Right kidney (tissue), 1 donor: ENCODE measurements at regions not wholly inside any gene's neighbourhood (a gene's known extent, or its start where the extent isn't known, plus 50 kb on each side); places are given as distances from the start of the nearest gene placed in this dataset.

Experiments used
- DNase-seq: peaks from one replicate; pipeline ENCODE4 v3.0.0-alpha.2; 2016

GRCh38 chr22:49129736-49130135, 697.9 kb downstream of the BRD1 start:
- DNase-seq, result no peak

GRCh38 chr22:49128874-49129273, 698.8 kb downstream of the BRD1 start:
- no peak for DNase-seq

- DNase-seq, result no peak
These were observed 703.1 kb downstream of the BRD1 start for GRCh38 chr22:49124608-49125007.

GRCh38 chr22:49123621-49124192, 704.0 kb downstream of the BRD1 start:
- no peak for DNase-seq

- no peak for DNase-seq
These were observed 708.1 kb downstream of the BRD1 start for GRCh38 chr22:49119551-49119952.

- DNase-seq, result no peak
These were observed 709.6 kb downstream of the BRD1 start for GRCh38 chr22:49118065-49118464.

GRCh38 chr22:49117486-49117885, 710.2 kb downstream of the BRD1 start:
- DNase-seq, result no peak

- no peak for DNase-seq
These were observed 711.1 kb downstream of the BRD1 start for GRCh38 chr22:49116486-49117120.

GRCh38 chr22:49116021-49116420, 711.7 kb downstream of the BRD1 start:
- no peak for DNase-seq

GRCh38 chr22:49115197-49115596, 712.5 kb downstream of the BRD1 start:
- DNase-seq, result no peak

GRCh38 chr22:49113758-49114157, 713.9 kb downstream of the BRD1 start:
- DNase-seq, result no peak

GRCh38 chr22:49112661-49113626, 714.7 kb downstream of the BRD1 start:
- no peak for DNase-seq

GRCh38 chr22:49112176-49112575, 715.5 kb downstream of the BRD1 start:
- DNase-seq, result no peak

- DNase-seq, result no peak
These were observed 716.6 kb downstream of the BRD1 start for GRCh38 chr22:49111085-49111484.

GRCh38 chr22:49108636-49109315, 718.9 kb downstream of the BRD1 start:
- DNase-seq, result no peak

GRCh38 chr22:49107961-49108530, 719.6 kb downstream of the BRD1 start:
- no peak for DNase-seq

GRCh38 chr22:49107561-49107960, 720.1 kb downstream of the BRD1 start:
- DNase-seq, result no peak

GRCh38 chr22:49106842-49107152, 720.9 kb downstream of the BRD1 start:
- DNase-seq, result no peak

GRCh38 chr22:49106096-49106841, 721.4 kb downstream of the BRD1 start:
- DNase-seq, result no peak

- DNase-seq, result no peak
These were observed 723.2 kb downstream of the BRD1 start for GRCh38 chr22:49104434-49104833.

- DNase-seq, result no peak
These were observed 724.2 kb downstream of the BRD1 start for GRCh38 chr22:49103314-49104059.
